ENCODE measurements at regions not wholly inside any gene's neighbourhood (a gene's known extent, or its start where the extent isn't known, plus 50 kb on each side); places are given as distances from the start of the nearest gene placed in this dataset.

- TF ChIP-seq POLR2A (IDR thresholded peaks at IDR 0.05): no peak
- no peak for TF ChIP-seq CTCF (IDR thresholded peaks at IDR 0.05)
- Histone ChIP-seq H3K36me3 (replicated peaks in 1 of 2; ENCODE audit: insufficient read depth in 1 of 2, low read depth in 2 of 2) (no peaks in the 10 kb centered on the region), H3K4me1 (no peaks in the 10 kb centered on the region), H3K27me3 (no peaks in the 10 kb centered on the region), H3K4me3 (no peak overlapping the region), H3K27ac (no peak overlapping the region), H3K9me3 (no peaks in the 10 kb centered on the region)
- DNase-seq (no peak), ATAC-seq (no peak)
- intact Hi-C loops (cut with DNase I): no loop called here
- 95 to 100% methylated on average over 1 of the region's 1 CpG for WGBS, 2 donors
These were observed 201.5 kb downstream of the RGS3 start for GRCh38 chr9:113665064-113665463.

- 87 to 91% methylated on average over 7 of the region's 7 CpGs for WGBS, 2 donors
- Histone ChIP-seq H3K36me3 (replicated peaks in 1 of 2; ENCODE audit: insufficient read depth in 1 of 2, low read depth in 2 of 2) (no peaks in the 10 kb centered on the region), H3K27me3 (no peaks in the 10 kb centered on the region), H3K27ac (no peak overlapping the region), H3K4me1 (no peaks in the 10 kb centered on the region), H3K4me3 (no peak overlapping the region), H3K9me3 (no peaks in the 10 kb centered on the region)
- TF ChIP-seq POLR2A (IDR thresholded peaks at IDR 0.05) (no peak), CTCF (IDR thresholded peaks at IDR 0.05) (no peak)
- intact Hi-C loops (cut with DNase I): no loop called here
- ATAC-seq (no peak), DNase-seq (no peak)
These were observed 202.2 kb downstream of the RGS3 start for GRCh38 chr9:113665756-113666155.

GRCh38 chr9:113668061-113668460, 204.5 kb downstream of the RGS3 start:
- no peak for TF ChIP-seq CTCF (IDR thresholded peaks at IDR 0.05)
- no peak for TF ChIP-seq POLR2A (IDR thresholded peaks at IDR 0.05)
- ATAC-seq (no peak), DNase-seq (no peak)
- Histone ChIP-seq H3K27ac (no peak overlapping the region), H3K27me3 (no peaks in the 10 kb centered on the region), H3K36me3 (replicated peaks in 1 of 2; ENCODE audit: insufficient read depth in 1 of 2, low read depth in 2 of 2) (no peaks in the 10 kb centered on the region), H3K4me1 (no peaks in the 10 kb centered on the region), H3K4me3 (no peak overlapping the region), H3K9me3 (no peaks in the 10 kb centered on the region)
- 81 to 84% methylated on average over 3 of the region's 3 CpGs for WGBS, 2 donors
- intact Hi-C loops (cut with DNase I): no loop called here

- DNase-seq (no peak), ATAC-seq (no peak)
- Histone ChIP-seq H3K9me3 (no peaks in the 10 kb centered on the region), H3K27ac (no peak overlapping the region), H3K36me3 (replicated peaks in 1 of 2; ENCODE audit: insufficient read depth in 1 of 2, low read depth in 2 of 2) (no peaks in the 10 kb centered on the region), H3K4me3 (no peak overlapping the region), H3K4me1 (no peaks in the 10 kb centered on the region), H3K27me3 (no peaks in the 10 kb centered on the region)
- WGBS, 2 donors: 49 to 55% methylated on average over 4 of the region's 4 CpGs
- intact Hi-C loops (cut with DNase I): no loop called here
- TF ChIP-seq POLR2A (IDR thresholded peaks at IDR 0.05): no peak
- no peak for TF ChIP-seq CTCF (IDR thresholded peaks at IDR 0.05)
These were observed 206.1 kb downstream of the RGS3 start for GRCh38 chr9:113669522-113670115.

GRCh38 chr9:113673726-113674125, 202.4 kb upstream of the ZNF618 start:
- 68 to 91% methylated on average over 7 of the region's 7 CpGs for WGBS, 2 donors
- no peak for ATAC-seq
- intact Hi-C loops (cut with DNase I): no loop called here
- no peak overlapping the region for H3K27ac ChIP-seq
- no peaks in the 10 kb centered on the region for H3K9me3 ChIP-seq
- H3K4me3 ChIP-seq: no peak overlapping the region
- no peaks in the 10 kb centered on the region for H3K4me1 ChIP-seq
- no peaks in the 10 kb centered on the region for H3K27me3 ChIP-seq
- no peak for DNase-seq
- TF ChIP-seq POLR2A (IDR thresholded peaks at IDR 0.05): no peak
- no peak for TF ChIP-seq CTCF (IDR thresholded peaks at IDR 0.05)
- no peaks in the 10 kb centered on the region for H3K36me3 ChIP-seq (replicated peaks in 1 of 2; ENCODE audit: insufficient read depth in 1 of 2, low read depth in 2 of 2)
